ENCODE measurements at regions not wholly inside any gene's neighbourhood (a gene's known extent, or its start where the extent isn't known, plus 50 kb on each side); places are given as distances from the start of the nearest gene placed in this dataset.

DNA sequence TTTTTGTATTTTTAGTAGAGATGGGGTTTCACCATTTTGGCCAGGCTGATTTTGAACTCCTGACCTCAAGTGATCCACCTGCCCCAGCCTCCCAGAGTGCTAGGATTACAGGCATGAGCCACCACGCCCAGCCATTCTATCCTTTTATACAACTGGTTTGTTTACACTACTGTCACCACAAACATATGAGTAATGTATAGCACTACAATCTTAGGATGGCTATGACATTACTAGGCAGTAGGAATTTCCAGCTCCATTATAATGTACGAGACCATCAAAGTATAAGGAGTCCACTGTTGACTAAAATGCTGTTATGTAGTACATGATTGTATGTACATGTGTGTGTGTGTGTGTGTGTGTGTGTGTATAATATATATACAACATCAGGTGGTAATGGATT is 1126.1 kb upstream of the LRRN3 start:
- TF ChIP-seq POLR2A (IDR thresholded peaks at IDR 0.05) = no peak
- TF ChIP-seq, protein P1, sequence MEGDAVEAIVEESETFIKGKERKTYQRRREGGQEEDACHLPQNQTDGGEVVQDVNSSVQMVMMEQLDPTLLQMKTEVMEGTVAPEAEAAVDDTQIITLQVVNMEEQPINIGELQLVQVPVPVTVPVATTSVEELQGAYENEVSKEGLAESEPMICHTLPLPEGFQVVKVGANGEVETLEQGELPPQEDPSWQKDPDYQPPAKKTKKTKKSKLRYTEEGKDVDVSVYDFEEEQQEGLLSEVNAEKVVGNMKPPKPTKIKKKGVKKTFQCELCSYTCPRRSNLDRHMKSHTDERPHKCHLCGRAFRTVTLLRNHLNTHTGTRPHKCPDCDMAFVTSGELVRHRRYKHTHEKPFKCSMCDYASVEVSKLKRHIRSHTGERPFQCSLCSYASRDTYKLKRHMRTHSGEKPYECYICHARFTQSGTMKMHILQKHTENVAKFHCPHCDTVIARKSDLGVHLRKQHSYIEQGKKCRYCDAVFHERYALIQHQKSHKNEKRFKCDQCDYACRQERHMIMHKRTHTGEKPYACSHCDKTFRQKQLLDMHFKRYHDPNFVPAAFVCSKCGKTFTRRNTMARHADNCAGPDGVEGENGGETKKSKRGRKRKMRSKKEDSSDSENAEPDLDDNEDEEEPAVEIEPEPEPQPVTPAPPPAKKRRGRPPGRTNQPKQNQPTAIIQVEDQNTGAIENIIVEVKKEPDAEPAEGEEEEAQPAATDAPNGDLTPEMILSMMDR (IDR thresholded peaks at IDR 0.05) = no peak
